ELR (cell line): ENCODE measurements at regions not wholly inside any gene's neighbourhood (a gene's known extent, or its start where the extent isn't known, plus 50 kb on each side); places are given as distances from the start of the nearest gene placed in this dataset.
A peak's percentile ranks its signal among the peaks of the same experiment; 100 is the strongest.

Experiments used
- DNase-seq: peaks from one replicate; pipeline ENCODE4 v3.0.0-alpha.2; 2015; ENCODE audit warnings: low read depth

DNA sequence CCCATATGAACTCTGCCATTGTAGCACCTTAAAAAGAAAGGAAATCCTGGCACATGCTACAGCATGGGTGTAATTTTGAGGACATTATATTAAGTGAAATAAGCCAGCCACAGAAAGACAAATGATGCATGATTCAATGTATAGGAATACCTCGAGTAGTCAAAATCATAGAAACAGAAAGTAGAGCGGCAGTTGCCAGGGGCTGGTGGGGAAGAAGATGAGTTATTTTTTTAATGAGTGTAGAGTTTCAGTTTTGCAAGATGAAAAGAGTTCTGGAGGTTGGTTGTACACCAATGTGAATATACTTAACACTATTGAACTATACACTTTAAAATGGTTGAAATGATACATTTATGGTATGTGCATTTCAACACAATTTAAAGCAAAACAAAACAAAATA lies 133.0 kb downstream of the ZDHHC21 start:
- DNase-seq, result no peak

DNA sequence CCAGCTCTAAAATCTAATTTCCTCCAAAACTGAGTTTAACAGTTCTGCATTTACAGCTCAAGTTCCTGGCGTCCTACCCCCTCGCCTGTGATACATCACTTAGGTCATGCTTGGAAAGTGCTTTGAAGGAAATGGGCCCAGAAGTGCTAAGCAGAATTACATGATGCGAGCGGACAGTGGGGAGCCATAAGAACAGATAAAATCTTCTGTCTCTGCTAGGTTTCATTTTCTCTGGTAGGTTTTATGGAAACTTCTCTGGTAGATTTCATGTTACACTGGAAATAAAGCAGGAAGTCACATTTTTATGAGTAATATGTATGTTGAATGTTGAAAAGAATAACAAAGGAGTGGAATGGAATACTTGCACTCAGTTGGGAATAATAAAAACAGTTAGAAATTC lies 138.3 kb downstream of the ZDHHC21 start:
- DNase-seq, result peak; percentile 1

DNA sequence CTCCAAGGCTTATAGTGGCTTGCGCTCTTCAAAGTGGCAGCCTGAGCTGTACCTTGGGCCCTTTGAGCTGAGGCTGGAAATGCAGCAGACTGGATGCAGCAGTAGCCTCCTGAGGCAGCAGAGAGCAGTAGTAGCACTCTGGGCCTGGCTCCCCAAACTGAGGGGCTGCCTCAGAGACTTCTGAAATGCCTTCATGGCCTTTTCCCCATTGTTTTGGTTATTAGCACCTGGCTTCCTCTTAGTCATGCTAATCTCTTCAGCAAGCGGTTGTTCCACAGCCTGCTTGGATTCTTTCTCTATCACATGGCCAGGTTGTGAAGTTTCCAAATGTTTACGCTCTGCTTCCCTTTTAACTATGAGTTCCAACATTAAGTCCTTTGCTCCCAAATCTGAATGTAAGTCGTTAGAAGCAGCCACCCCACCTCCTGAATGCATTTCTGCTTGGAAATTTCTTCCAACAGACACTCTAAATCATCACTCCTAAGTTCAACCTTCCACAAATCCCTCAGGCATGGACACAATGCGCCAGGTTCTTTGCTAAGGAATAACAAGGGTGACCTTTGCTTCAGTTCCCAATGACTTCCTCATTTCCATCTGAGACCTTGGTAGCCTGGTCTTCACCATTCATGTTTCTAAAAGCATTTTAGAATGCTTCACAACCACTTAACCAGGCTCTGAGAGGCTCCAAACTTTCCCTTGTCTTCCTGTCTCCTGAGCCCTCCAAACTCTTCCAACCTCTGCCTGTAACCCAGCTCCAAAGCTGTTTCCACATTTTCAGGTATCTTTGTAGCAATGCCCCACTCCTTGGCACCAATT lies 145.8 kb downstream of the ZDHHC21 start:
- DNase-seq, result no peak

DNA sequence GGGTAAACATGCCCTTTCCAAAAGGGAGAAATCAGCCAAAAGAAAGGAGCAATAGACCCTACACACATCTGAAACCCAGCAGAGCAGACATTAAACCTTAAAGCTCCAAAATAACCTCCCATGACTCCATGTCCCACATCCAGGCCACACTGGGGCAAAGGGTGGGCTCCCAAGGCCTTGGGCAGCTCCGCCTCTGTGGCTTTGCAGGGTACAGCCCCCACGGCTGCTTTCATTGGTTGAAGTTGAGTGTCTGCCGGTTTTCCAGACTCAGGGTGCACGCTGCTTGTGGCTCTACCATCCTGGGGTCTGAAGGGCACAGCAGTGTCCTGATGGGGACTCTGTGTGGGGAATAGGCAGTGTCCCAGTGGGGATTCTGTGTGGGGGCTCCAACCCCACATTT lies 146.5 kb downstream of the ZDHHC21 start:
- DNase-seq, result no peak

DNA sequence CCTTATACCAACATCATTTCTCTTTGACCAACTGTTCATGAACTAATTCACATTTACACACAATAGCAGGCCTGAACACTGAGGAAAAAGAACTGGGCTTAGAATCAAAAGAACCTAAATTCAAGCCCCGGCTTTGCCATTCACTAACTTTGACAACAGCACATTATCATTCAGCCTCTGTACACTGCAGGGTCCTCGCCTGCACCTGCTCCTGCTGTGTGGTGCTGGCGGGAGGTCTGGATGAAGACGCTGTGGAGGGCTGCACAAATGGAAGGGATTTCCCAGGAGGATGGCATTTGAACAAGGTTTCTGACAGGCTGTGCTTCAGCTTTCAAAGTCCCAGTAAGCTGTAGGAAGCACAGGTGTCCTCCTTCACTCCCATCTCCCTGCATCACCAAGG lies 151.2 kb downstream of the ZDHHC21 start:
- DNase-seq, result no peak

DNA sequence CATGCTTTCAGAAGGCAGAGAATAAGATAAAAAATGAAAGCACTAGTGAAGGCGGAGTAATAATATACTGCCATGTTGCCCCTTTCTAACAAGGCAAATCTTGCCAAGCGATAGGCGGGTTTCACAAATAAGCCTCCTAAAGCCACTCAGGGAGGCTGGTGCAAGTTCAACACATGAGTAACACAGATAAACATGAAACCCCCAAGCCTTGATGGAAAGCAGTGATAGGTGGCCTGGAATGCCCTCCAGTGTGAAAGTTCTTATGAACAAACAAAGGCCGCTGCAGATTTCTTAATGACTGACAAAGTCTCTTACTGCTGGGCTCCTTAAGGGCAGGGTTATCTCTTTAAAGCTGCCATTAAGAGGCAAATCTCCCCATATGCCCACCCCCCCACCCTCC lies 154.7 kb downstream of the ZDHHC21 start:
- DNase-seq, result no peak

DNA sequence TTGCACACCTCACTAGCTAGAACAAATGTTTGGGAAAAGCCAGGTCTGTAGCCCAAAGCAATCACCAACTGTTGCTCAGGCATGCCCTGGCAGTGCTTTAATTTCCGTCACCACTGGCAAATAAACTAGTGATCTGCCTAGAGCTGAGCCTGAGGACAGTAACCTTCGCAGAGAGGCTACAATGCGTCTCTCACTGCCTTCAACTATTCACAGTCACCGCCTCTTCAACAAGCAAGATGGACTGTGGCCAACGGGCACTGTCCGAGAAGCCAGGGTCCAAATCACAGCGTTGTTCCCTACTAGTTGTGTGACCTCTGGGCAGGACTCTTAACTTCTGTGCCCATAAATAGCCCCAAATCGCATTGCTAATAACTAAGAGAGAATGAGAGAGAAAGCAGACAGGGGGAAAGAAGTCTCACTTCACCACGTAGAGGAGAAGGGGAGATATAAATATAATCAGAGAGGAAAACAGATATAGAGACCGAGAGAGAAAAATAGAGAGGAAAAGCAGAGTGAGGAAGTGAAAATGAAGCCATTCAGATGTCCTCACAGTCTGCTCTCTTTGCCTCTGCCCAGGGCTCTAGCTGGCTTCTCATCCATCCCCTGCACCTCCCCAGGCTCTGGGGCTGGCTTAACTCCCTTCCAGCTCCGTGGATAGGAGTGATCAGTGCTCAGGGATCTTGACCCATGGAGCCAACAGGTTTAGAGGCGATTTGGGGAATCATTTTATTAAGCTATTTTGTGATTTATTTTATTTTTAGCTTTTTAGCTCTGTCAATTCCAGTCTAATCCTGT lies 157.9 kb downstream of the ZDHHC21 start:
- no peak for DNase-seq

DNA sequence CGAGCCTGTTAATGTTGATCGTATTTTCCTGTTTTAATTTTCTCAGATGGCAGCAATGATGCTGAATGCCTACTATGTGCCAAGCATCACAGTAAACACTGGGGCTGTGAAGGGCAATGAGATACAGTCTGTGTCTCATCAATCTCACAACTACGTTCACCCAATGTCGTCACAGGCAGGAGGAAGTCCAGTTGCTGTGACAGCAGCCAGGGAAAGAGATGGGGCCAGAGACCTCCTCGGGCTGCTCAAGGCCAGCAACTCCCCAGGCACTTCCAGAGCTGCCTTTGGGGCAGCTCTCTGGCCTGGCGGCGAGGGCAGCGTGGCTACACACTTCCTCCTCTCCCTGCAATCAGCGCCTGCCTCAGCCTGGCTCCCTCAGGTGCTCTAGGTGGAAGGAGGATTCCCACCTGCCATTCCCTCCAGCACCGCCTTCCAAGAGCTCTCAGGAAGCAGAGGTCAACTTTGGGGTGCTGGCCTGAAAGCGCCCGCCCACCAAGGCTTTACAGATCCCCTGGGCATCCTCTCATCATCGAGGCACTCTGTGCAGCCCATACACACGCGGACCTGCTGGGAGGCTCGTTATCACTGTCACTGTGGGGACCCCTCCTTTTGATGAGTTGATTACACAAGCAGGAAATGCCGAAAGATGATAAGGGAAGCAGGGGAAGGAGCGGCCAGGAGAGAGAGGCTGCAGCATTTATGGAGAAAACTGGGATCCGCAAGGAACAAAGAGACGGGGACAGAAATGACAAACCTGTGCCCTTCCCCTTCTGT lies 159.2 kb downstream of the ZDHHC21 start:
- no peak for DNase-seq

DNA sequence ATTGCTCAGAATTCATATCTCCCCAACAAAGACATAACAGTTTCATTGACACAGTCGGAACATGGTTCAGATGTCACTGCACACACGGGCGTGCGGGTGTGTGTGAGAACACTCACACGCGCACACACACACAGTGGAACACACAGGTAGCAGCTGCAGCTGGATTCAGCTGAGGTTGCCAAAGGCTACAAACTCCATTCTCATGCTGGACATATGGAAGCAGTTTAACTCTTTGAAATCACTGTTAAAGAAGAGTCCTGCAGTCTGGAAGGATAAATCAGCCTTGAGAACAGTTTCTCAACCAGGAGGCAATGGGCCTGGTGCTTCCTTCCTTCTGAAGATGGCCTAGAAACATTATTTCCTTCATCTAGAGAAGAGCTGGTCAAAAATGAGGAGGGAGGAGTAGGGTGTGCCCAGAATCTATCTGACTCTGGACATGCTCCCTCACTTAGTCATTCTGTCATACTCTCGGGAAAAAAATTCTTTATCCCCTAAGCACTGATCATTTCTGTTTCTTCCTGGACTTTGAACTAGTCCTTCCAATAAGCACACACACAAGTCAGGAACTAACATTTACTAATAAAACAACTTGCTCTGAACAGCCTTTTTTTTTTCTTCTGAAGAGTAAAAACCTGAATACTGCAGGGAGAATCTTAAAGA lies 160.6 kb downstream of the ZDHHC21 start:
- peak; percentile 4 for DNase-seq

DNA sequence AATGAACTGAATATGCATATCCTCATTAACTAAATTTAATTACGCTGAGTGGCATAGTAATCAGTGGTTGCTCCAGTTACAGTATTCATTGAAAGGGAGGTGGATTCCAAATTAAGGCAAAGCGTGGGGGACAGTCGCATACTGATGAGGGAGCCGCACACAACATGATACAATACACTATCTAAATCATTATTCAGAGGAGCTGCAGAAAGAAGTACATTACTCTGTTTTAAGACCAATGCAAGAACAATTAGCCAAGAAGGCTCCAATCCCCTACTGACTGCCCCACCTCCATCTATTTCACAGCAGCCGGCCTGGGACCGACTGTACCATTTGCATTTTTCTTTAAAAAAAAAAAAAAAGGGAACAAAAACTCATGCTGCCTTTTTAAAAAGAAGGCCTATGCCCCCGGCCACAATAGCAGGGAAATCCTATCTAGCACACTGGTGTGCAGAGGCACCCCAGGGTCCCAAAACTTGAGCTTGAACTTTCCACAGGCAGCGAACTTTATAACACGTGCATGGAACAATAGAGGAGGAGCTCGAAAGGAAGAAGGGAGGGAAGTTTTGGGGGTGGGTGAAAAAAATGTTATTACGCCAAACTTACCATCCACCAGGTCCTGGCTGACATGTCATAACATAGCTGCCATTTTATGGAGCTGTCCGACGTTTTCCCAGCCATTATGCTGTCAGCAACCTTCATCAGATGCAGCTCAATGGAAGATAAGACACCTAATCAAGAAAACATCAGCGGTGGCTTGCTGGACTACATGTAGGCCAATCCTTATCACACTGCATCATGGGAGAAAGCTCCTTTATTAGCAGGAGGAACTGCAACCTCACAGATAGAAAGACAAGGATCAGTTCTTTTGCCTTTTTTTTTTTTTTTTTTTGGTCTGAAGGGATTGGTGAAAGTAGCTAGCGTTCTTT lies 161.6 kb downstream of the ZDHHC21 start:
- no peak for DNase-seq

DNA sequence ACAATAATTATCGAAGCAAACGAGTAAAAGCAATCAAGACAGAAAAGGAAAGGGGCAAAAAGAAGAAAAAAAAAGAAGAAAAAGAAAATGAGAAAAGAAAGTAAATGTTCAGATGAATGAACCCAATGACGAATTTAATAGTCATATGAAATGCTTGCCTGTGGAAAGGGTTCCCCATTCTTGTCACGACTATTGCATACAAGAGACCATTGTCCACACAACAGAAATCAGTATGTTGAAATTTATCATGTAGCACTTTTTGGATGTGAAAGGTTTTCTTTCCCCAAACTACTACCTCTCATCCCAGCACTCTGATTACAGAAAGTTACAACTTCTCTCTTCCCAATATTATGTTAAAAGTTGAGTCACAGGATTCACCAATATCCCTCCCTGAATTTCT lies 162.4 kb downstream of the ZDHHC21 start:
- no peak for DNase-seq

DNA sequence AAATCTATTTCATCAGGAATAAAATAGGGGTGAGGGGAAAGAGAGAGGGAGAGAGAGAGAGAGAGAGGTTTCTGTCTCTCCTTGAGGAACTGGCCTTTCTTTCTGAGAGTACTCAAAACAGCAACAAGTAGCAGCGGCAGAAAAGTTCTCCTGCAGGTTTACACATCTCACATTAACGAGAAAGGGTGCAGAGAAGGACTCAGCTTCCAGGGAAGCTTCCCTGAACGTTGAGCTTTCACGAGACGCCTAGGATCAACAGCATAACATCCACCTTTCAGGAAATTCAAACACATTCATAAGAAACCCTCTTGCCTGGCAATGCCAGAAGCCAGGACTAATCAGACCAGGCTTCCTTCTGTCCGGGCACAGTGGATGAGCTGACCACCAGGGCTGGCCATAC lies 162.9 kb downstream of the ZDHHC21 start:
- DNase-seq, result no peak

DNA sequence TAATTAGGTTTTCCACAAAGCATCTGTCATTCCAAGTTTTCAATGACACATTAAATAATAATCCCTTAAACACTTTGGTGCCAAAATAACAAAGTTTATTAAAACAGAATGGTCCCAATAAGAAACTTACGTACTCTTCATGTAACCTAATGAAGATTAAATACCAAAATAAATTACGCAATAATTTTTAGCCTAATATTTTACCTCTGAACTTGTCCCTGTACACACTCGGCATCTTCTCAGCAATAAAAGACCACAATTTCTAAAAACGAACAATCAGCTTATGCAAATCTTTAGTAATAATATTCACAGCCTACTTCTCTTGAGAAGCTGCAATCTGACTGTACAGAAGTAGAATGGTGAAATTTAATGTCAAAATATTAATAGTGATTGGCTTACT lies 163.6 kb downstream of the ZDHHC21 start:
- no peak for DNase-seq

DNA sequence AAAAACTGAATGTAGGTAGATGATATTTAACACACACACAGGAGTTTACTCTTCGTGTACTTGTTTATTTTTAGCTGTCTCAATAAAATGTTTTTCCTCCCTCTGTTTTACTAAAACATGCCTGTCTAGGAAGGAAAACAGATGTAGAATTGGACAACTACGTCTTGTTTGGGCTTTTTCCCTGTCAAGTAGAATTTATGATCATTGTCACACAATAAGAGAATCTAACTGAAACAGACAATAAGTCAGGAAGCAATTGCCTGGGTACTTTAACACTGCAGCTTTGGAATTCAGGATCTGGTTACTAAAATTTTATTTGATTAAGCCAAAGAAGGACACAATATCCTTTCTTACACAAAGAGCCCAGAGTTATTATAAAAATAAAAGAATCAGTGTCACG lies 164.2 kb downstream of the ZDHHC21 start:
- no peak for DNase-seq

DNA sequence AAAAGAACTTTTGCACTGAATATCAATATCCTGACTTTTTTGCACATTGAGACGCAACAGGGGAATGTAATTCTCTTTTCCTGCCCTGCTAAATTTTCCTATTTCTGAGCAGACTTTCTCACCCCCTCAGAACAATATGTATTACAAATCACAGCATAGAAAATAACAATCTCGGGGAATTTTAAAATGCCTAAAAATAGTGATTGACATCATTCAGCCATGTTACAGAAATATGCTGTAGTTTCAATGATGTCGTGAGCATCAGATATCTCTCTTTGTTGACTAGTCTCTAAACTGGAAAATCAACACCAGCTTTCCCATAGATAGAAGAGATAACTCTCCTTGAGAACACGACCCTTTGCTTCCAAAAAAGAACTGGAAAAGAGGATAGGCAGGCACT lies 166.7 kb downstream of the ZDHHC21 start:
- no peak for DNase-seq

DNA sequence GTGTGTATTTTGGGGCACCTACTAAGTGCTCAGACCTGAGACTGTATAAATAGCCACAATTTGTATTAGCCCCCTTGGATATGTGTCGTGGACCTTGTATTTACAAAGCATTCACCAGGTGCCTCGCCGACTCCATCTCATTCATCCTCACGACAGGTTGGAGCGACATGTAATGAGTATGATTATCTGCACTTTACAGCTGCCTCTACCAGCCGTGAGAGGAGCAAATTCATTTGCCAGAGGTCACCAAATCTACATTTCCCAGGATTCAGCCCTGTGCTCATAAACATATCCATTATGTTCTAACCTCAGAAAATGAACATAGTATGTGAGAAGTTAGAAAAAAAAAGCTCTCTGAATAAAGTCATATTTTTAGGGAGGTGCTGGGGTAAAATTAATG lies 167.4 kb downstream of the ZDHHC21 start:
- no peak for DNase-seq

DNA sequence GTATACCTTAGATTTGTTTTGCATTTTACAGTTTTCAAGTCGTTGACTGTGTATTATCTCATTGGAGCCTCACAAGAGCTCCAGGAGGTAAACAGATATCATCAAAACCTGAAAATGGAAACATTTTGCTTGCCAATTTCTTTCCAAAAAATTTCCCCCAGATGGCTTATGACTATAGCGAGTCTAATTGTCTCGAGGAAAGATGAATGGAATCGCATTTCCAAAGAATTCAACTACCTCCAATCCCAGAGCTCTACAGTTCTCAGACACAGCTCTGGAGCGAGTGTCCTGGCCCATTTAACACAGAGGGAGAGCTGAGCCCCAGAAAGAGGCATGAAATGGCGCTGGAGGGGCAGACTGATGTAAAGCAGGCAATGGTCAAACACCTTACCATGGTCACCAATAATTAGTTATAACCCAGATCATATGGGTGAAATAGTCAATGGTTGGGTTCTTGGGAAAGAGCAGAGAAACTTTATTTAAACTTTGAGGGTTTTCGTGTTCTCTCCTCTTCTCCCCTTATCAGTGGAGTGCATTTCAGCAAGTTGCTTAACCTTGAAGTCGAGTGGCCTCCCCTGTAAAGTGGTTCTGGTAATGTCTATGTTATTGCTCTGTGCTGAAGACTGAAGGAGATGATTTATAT lies 168.2 kb downstream of the ZDHHC21 start:
- DNase-seq, result no peak

DNA sequence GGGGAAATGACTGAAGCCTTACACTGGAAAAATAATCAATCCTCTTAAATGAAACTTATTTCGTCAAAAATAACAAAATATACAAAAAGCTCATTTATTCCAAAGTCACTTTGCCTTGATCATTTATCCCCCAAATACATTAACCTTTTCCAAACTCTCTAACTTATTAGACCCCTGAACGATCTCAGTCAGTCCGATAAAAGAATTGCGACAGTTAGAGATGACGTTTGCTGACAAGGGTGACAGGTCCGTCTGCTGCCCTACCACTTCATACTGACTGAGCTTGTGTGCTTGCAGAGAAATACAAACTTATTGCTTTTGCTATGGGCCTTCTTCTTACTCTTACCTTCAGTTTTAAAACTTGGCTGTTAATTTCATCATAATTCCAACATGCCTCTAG lies 169.7 kb downstream of the ZDHHC21 start:
- no peak for DNase-seq

DNA sequence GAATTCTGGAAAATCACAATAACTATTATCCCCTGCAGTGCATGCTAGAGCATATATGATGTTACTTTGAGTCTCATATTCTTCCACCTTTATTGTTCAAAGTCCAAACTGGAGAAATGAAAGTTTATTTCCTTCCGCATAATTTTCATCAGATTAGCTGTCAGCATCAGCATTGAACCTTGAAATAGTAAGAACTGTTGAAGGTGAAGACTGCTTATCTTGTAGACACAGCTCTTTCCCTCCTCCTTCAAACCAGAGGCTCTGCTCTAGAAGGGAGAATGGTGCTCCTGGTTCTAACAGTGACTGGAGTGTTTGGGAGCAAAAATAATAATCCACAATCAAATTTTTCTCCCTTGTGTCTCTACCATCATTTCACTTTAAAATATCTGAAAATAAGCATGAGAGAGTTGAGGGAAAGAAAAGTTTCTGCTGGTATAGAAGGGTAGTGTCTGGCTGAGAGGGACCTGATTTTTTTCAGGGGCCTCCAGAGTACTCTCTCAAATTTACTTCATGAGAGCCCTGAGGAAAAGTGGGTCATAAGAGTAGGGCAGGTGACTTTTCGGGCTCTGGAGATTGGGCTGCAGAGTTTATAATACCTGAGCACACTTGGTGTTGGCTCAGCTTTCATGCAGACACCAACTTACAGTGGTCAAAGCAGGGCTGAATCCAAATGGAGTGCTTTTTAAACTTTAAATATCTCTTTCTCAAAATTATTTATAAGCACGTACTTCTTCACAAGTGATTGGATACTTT lies 170.4 kb downstream of the ZDHHC21 start:
- DNase-seq, result no peak

DNA sequence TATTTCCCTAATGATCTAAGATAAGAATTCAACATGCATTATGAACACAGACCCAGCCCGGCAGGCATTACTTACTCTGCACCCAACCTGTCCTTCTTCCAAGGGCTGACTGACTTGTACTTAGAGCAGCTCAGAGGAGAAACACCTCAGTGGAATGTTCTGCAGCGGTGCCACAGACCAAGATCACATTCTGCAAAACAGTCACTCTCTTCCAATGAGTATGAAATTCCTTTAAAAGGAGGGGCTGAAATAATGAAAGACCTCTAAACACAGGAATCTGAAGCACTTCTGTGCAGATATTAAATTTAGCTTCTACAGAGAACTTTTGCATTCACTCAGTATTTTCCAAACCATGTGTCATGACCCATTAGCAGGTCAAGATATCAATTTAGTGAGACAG lies 172.9 kb downstream of the ZDHHC21 start:
- DNase-seq, result no peak
